MCF 10A (cell line): ENCODE measurements at regions not wholly inside any gene's neighbourhood (a gene's known extent, or its start where the extent isn't known, plus 50 kb on each side); places are given as distances from the start of the nearest gene placed in this dataset.

Experiments
- BruUV-seq: library from RNA; stranded (reverse); fragments of 400-500 nt; replicated peaks from 2 replicates; lab custom pipeline; 2021; lab: Mats Ljungman, UMichigan
- CTCF ChIA-PET: fragments of 300-600 bp; sonication (Branson Sonifier 250); formaldehyde crosslinking; extraction: SDS; loops from one replicate; lab custom pipeline; 2021; ENCODE audit warnings: antibody characterized with exemption, inconsistent platforms; lab: Yijun Ruan, JAX
- POLR2A ChIA-PET: fragments of 300-600, 350-650 bp; sonication (Branson Sonifier 250); formaldehyde crosslinking; extraction: SDS; loops from one replicate; lab custom pipeline; 2020; ENCODE audit warnings: antibody characterized with exemption, inconsistent platforms; lab: Yijun Ruan, JAX
- DNase-seq: peaks from one replicate; pipeline ENCODE4 v3.0.0-alpha.2; 2018; ENCODE audit not compliant: unreplicated experiment
- H3K27ac Mint-ChIP-seq: one replicate; pipeline ENCODE4 v1.8.0; 2022; ENCODE audit warnings: mild to moderate bottlenecking, low read depth, mixed read lengths; ENCODE audit not compliant: unreplicated experiment
- H3K27me3 Mint-ChIP-seq: one replicate; pipeline ENCODE4 v1.8.0; 2022; ENCODE audit warnings: mixed read lengths; ENCODE audit not compliant: insufficient read depth, unreplicated experiment
- H3K36me3 Mint-ChIP-seq: one replicate; pipeline ENCODE4 v1.8.0; 2022; ENCODE audit warnings: mild to moderate bottlenecking, moderate library complexity, mixed read lengths; ENCODE audit not compliant: insufficient read depth, unreplicated experiment
- H3K4me1 Mint-ChIP-seq: one replicate; pipeline ENCODE4 v1.8.0; 2022; ENCODE audit warnings: mixed read lengths; ENCODE audit not compliant: insufficient read depth, unreplicated experiment
- H3K4me3 Mint-ChIP-seq: one replicate; pipeline ENCODE4 v1.8.0; 2022; ENCODE audit warnings: mild to moderate bottlenecking, moderate library complexity, mixed read lengths; ENCODE audit not compliant: unreplicated experiment
- H3K9me3 Mint-ChIP-seq: one replicate; pipeline ENCODE4 v1.8.0; 2022; ENCODE audit warnings: mixed read lengths; ENCODE audit not compliant: unreplicated experiment
- intact Hi-C: fragments of 100-400 bp; cut with micrococcal nuclease; formaldehyde crosslinking; loops from 2 replicates; pipeline ENCODE4 v1.14.1; 2022
- TF ChIP-seq, protein P1 (sequence below): fragments of 200-600 bp; IDR thresholded peaks from one replicate; pipeline ENCODE4 v1.8.0; 2022; ENCODE audit warnings: antibody characterized with exemption, mild to moderate bottlenecking; ENCODE audit not compliant: unreplicated experiment

GRCh38 chr15:75100679-75101078, 77.3 kb downstream of the PPCDC start:
- BruUV-seq, result no TSS peak
- H3K27ac Mint-ChIP-seq, result no peak overlapping the region
- H3K4me1 Mint-ChIP-seq, result peaks cover 7% of the 10 kb centered on the region
- TF ChIP-seq, protein P1, sequence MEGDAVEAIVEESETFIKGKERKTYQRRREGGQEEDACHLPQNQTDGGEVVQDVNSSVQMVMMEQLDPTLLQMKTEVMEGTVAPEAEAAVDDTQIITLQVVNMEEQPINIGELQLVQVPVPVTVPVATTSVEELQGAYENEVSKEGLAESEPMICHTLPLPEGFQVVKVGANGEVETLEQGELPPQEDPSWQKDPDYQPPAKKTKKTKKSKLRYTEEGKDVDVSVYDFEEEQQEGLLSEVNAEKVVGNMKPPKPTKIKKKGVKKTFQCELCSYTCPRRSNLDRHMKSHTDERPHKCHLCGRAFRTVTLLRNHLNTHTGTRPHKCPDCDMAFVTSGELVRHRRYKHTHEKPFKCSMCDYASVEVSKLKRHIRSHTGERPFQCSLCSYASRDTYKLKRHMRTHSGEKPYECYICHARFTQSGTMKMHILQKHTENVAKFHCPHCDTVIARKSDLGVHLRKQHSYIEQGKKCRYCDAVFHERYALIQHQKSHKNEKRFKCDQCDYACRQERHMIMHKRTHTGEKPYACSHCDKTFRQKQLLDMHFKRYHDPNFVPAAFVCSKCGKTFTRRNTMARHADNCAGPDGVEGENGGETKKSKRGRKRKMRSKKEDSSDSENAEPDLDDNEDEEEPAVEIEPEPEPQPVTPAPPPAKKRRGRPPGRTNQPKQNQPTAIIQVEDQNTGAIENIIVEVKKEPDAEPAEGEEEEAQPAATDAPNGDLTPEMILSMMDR, result no peak
- H3K9me3 Mint-ChIP-seq, result no peaks in the 10 kb centered on the region
- CTCF ChIA-PET, result no interaction called here
- POLR2A ChIA-PET, result no interaction called here
- no peaks in the 10 kb centered on the region for H3K36me3 Mint-ChIP-seq
- H3K4me3 Mint-ChIP-seq, result no peak overlapping the region
- H3K27me3 Mint-ChIP-seq, result no peaks in the 10 kb centered on the region
- no peak for DNase-seq
- intact Hi-C loops, result no loop called here

- TF ChIP-seq, protein P1, result no peak
- CTCF ChIA-PET, result interaction anchor here (0.7 kb wide), 1 partner anchor 1182 kb away, joined by 4 read pairs; no protein-coding TSS in a partner anchor
- DNase-seq, result peak; percentile 86
- intact Hi-C loops, result loop anchor here (5.0 kb wide), 1 partner anchor 47 kb away; no protein-coding TSS in a partner anchor
- POLR2A ChIA-PET, result interaction anchor here (0.6 to 4.6 kb wide), 4 partner anchors 22 to 101 kb away, joined by 3 to 18 read pairs (median 3); partner anchors contain the start of gene C15orf39
- Mint-ChIP-seq H3K36me3 (no peaks in the 10 kb centered on the region), H3K27ac (peak overlapping the region; percentile 61), H3K27me3 (no peaks in the 10 kb centered on the region), H3K9me3 (no peaks in the 10 kb centered on the region), H3K4me1 (peaks cover 35% of the 10 kb centered on the region), H3K4me3 (no peak overlapping the region)
- no TSS peak for BruUV-seq
Measured at GRCh38 chr15:75104804-75105557, 81.6 kb downstream of the PPCDC start.

DNA sequence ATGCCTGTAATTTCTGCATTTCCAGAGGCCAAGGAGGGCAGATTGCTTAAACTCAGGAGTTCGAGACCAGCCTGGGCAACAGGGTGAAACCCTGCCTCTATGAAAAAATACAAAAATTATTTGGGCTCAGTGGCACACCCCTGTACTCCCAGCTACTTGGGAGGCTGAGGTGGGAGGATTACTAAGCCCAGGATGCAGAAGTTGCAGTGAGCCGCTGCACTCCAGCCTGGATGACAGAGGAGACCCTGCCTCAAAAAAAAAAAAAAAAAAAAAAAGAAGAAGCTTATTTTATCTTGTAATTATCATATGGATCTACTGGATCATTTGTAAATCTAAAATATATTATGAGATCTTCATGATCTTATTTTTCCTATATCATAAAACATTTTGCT, 84.1 kb downstream of the PPCDC start:
- TF ChIP-seq, protein P1, result no peak
- intact Hi-C loops, result loop anchor here (5.0 kb wide), 1 partner anchor 45 kb away; no protein-coding TSS in a partner anchor
- no peaks in the 10 kb centered on the region for H3K27me3 Mint-ChIP-seq
- no TSS peak for BruUV-seq
- no peaks in the 10 kb centered on the region for H3K9me3 Mint-ChIP-seq
- DNase-seq, result no peak
- CTCF ChIA-PET, result no interaction called here
- no peaks in the 10 kb centered on the region for H3K36me3 Mint-ChIP-seq
- H3K4me1 Mint-ChIP-seq, result peaks cover 35% of the 10 kb centered on the region
- peak overlapping the region; percentile 2 for H3K27ac Mint-ChIP-seq
- POLR2A ChIA-PET, result interaction anchor here (0.9 to 4.6 kb wide), 2 partner anchors 84 to 94 kb away, joined by 3 to 18 read pairs; partner anchors contain the start of genes C15orf39 and PPCDC
- no peak overlapping the region for H3K4me3 Mint-ChIP-seq
